GM18502 (cell line): ENCODE measurements at regions not wholly inside any gene's neighbourhood (a gene's known extent, or its start where the extent isn't known, plus 50 kb on each side); places are given as distances from the start of the nearest gene placed in this dataset.

Experiments used
- ATAC-seq: cut with Tn5 transposase; IDR thresholded peaks from one replicate; pipeline ENCODE4 v1.9.1; 2021; ENCODE audit warnings: mild to moderate bottlenecking; ENCODE audit not compliant: unreplicated experiment, poor library complexity

DNA sequence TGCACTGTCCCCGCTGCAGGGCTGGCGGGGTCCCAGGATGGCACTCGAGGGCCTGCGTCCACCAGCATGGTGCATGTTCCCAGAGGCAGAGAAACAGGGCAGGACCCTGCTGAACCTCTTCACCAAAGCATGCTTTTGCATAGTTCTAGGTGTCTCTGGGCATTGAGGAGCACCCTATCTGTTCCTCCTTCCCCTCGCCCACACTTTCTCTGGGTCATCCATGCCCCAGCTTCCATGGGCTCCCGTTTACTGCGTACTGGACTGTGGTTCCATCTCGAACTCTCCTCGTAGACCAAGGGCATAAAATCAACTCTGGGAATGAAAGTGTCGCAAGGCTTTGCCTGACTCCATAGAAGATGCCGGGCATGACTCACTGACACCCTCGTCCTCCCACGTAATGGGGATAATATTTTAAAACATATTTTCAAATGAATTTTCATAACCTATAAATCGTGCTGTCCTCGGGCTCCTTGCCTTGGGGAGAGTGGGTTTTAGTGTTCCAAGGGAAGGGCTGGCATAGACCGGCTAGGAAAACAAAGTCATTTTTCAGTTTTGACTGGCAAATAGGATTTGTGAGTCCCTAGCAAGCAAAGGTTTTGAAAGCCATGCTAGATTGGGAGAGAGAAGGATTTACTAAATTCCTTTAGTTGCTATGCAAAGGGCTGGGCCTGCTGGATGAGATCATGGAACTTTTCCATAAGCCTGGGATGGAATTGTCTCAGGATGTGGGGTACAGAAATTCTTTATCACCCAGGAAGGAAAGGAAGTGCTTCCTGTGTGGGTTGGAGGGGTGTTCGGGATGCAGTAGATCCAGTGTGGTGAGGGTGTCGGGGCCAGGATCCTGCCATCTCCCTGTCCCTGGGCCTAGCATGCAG is 498.7 kb upstream of the MKI67 start:
- ATAC-seq, result no peak

DNA sequence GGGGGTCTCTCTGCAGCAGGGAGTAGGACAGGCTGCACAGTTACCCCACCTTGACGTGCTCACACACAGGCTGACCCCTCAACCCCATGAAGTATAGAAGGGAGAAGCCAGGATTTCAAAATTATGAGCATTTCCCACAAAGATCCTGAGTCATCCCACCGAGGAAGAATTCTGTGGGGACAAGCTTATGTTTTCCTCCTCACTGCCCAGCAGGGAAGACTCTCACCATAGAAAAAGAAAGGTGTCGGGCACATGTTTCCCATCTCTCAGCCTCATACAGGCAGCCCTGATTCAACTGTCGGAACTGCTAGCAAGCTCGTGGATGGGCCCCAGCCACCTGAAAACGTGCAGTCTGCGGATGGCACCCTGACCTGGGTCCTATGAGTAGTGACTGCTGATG is 499.7 kb upstream of the MKI67 start:
- ATAC-seq, result no peak

DNA sequence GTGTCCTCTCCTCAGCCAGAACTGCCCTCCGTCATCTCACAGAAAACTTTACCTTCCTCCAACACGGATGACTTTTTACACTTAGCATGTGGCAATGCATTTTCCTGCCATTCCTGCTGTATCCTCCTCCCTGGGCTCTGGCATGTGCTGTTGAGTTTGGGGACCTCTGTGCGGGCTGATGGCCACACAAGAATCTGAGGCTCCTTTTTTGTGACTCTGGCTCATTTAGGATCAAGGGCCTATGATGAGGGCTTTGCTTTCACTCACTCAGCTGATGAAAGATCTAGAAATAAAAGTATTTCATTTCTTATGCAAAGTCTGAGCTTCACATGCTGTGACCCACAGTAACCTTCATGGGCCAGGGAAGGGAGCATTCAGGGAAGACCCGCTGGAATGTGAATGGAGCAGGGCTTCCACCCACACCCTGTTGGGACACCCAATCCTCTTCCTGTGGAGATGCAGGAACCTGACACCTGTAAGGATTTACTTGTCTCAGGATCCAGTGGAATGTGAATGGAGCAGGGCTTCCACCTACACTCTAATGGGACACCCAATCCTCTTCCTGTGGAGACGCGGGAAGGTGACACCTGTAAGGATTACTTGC is 500.3 kb upstream of the MKI67 start:
- no peak for ATAC-seq

DNA sequence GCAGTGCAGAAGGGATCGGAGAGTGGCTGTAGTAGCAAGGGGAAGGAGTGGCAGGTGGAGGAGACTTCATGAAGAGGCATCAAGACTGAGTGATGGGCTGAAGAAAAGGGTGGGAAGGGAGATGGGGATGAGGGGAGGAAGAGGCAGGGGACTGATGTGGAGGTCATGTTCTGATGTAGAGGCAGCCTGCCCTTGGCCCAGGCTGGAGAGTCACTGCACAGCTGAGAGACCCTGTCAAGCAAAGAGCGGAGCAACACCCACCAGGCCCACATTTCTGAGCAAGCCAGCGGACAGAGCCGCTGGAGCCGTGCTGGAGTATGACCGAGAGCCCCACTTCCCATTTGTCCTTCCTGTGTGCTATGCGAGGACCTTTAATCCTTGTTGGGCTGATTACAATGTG is 501.6 kb upstream of the MKI67 start:
- no peak for ATAC-seq

DNA sequence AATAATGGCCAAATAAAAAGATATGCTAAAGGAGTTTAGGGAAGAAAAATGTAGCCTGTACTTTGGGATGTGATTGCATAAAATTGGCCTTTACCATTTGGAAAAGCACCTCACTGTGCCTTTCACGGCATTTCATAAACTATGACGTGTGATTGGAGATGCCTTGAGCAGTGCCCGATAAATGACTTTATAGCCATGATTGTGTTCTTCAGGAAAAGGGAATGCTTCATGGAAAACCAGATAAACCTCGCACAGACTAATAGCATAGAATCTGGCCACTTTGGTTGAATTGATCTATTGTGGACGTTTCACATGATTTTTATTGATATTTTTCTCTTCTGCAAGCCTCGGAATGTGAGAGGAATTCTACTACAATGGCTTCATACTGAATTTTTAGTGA is 502.0 kb upstream of the MKI67 start:
- no peak for ATAC-seq

DNA sequence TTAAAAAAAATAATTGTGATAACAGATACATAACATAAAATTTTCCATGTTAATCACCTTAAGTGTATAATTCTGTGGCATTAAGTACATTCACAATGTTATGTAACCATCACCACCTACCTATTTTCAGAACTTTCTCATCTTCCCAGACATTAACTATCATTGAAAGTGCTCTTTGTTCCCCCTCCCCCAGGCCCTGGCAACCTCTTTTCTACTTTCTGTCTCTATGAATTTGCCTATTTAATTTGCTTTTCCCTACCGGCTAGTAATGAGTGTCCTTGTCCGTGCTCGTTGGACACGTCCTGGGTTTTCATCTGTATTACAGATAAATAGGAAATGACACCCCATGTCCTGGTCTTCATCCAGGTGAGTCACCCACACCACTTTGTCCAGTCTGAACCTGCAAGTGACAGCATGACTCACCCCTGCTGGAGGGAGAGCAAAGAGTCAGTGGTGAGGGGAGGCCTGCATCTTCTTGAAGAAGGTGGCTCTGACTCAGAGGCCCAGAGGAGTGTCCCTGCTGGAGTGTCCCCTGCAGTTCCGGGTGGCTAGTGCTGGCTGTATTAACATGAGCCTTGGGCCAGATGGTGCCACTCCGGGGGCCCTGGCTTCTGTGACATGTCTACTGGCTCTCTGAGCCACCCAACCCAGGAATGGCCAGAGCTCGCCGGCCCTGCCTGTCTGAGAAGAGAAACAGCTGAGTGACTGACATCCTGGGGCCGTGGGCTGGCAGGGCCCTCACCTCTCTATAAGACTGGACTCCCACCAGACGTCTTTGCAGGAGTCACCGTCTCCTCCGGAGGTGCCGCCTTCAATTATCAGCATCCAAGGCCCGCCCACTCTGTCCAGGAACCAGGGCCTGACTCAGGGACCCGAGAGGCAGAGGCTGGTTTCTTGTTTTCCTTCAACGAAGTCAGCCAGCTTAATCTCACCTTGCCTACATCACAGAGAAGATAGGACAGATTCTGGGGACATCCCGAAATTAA is 503.2 kb upstream of the MKI67 start:
- no peak for ATAC-seq

DNA sequence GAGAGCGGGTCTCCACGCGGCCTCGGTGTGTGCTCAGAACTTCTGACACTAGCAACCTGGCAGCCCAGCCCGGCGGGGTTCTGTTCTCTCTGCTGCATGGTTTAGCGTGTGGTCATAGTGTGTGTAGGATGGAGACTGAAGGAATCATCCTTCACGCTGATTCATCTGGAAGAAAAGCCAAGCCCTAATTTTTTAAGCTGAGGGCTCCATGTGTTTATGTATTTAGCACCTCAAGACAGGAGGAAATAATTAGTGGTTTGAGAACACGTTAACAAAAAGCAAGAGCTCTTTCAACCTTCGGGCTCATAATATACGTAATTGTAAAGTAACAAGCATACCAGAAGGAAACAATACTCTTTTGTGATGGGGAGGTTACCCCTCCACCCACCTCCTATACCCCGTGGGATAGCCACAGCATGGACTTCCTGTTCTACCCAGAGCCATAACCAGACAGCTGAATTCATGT is 504.6 kb upstream of the MKI67 start:
- no peak for ATAC-seq

DNA sequence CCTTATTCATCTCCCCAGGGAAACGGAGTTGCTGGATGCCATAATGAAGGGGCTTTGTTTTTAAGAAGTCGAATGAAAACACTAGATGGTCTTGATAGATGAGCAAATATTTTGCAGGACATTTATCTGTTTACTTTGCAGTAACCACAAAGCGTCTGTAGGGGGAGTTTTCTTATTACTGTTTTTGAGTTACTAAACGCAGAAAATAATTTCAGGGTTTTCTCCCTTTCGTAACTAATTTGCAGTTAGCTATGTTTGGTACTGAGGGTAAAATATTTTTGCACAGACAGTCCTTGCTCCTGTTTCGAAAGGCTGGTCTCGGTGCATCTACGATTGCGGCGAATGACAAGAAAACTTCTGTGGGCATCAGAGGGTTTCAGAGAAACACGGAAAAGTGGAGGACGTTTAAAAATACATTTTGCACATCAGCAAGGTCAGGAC is 505.6 kb upstream of the MKI67 start:
- ATAC-seq, result no peak

DNA sequence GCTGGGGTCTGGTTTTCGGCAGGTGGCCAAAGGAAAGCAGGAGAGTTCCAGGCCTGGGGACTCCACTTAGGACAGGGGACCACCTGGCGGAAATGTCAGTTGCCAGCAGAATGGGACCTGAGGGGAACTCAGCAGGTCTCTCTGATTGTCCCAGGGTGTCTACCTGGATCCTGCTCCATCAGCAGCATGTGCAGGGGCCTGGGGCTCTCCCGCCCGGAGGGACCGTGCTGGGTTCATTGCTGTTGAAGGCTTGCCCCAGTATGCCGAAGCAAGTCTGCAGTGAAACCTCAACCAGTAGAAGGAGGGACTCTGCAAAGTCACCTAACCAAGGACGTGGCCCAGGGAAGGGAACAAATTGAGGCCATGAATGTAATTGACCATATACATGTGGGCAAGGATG is 506.5 kb upstream of the MKI67 start:
- ATAC-seq, result no peak

DNA sequence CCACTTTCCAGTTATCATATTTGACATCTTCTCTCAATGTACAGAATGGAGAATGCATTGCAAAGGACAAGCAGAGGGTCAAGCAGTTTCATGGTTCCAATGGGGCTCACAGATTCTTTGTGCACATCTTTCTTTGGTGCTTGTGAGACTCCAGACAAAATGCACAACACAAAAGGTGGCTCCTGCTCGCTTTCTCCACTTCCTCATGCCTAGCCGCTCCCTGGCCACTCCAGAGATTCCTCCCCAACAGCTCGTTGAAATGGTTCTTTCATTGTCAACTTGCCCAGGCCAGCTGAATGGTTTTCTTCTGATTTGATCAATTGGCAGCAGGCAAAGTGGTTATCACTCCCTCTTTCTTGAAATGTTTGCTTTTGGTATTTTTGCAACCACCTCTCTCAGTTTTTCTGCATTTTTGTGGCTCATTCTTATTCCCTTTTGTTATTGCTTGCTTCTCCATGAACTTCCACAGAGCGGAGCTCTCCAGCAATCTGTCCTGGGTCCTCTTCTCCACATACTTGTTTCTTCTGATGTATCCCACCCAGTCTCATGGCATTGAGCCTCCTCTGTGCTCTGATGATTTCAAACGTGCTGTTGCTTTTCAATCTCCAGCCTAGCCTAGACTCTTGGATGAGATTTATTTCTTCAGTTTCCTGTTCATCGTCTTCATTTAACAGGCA is 507.8 kb upstream of the MKI67 start:
- no peak for ATAC-seq

DNA sequence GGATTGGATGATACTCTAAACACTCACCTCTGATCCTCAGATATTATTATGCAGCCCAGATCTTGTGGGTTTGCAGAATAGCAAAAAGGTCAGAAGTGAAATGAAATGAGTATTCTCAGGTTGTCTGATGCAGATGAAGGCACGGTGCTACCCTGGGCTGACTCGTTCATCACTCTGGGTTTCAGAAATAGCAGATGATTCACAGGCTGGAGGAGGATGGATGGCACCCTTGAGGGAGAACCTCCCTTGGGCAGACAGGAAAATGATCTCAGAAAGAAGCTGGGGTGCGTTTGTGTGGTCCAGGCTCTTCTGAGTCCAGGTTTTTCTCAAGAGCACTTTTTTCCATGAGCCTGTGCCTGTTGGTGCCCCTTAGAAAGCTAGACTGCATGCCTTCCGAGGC is 515.8 kb upstream of the MKI67 start:
- no peak for ATAC-seq

DNA sequence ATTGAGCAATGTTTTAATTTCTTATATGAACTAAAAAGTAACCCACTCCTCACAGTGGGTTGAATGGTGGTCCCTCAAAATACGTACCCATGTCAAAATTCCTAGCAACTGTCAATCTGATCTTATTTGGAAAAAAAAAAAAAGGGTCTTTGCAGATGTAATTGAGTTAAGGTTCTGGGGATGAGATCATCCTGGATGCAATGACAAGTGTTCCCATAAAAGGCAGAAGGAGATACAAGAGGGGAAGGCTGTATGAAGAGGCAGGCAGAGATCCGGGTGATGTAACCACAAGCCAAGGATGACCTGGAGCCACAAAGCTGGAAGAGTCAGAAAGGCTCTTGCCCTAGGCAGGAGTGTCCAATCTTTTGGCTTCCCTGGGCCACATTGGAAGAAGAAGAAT is 516.3 kb upstream of the MKI67 start:
- no peak for ATAC-seq

DNA sequence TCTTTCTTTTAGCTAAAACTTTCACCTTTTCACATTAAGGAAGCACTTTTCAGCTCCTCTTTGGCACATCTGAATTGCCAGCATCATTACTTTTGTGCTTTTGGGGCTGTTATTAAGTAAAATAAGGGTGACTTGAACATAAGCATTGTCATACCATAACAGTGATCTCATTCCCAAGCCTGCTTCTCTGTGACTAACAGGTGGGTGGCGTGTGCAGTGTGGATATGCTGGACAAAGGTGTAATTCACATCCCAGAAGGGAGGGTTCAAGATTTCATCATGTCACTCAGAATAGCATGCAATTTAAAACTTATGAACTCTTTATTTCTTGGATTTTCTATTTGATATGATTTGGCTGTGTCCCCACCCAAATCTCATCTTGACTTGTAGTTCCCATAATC is 517.4 kb upstream of the MKI67 start:
- no peak for ATAC-seq

DNA sequence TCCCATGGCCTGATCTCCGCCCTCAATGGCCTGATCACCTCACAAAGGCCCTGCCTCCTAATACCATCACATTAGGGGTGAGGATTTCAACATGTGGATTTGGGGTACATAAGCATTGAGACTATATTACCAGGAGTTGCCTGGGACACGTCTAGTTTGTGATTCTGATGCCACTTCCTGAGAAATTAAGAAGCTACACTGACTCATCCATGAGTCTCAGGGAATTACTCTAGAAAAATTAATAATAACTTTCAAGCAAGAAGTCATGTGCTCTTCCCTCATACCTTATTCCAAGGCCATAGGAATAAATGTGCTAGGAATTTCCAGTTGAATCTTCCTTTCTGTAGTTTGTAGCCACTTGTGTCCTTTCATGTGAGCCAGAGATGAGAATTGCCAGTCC is 519.3 kb upstream of the MKI67 start:
- no peak for ATAC-seq

DNA sequence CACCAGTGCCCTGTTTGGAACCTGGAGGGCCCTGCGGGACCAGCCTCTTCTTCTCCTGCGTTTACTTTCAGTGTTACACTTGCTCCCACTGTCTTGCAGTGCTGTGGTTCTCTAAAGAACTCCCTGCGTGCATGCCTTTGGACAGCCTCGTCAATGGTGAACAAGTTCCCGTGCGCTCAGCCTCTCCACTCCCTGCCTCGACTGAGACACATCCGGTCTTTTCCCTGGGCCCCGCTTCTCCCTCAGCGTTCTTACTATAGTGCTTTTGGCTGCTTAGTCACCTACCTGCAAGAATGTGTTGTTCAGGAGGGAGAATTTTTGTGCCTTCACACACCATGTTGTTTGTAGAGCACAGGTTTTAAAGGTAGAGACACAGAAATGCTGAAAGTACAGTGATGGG is 520.7 kb upstream of the MKI67 start:
- ATAC-seq, result no peak

DNA sequence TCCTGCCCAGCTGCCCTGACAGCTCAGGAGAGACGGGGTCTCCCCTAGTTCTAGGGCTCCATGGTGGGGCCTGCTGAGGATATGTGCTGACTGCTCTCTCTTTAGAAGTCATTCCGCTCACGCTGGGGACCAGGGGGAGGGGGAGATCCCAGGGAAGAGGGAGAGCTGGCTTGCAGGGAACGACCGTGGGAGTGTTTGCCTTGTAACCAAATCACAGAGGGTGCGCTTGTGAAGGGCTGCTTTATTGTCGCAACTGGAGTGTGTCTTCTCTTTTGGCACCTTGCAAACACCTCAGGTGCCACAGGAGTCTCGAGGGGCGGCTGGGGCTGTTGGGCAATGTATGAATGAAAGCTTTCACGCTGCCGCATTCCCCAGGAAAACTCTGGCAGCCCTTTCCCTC is 531.3 kb upstream of the MKI67 start:
- no peak for ATAC-seq

DNA sequence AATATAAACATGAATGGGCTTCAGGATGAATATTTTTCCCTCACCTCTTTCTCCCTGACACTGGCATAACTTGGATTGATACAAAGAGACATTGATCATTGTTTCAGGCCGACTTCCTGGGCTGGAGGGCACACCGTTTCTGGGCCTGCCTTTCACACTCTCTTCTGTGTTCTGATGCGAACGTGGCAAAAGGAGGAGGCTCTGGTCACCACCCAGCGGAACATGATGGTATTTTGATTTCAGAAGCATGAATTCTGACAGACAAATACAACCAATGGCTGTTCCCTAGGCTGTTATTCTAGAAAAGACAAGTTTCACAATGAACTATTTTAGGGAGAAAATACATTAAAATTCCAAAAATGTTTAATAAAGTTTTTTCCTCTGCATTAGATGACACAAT is 534.5 kb upstream of the MKI67 start:
- no peak for ATAC-seq

DNA sequence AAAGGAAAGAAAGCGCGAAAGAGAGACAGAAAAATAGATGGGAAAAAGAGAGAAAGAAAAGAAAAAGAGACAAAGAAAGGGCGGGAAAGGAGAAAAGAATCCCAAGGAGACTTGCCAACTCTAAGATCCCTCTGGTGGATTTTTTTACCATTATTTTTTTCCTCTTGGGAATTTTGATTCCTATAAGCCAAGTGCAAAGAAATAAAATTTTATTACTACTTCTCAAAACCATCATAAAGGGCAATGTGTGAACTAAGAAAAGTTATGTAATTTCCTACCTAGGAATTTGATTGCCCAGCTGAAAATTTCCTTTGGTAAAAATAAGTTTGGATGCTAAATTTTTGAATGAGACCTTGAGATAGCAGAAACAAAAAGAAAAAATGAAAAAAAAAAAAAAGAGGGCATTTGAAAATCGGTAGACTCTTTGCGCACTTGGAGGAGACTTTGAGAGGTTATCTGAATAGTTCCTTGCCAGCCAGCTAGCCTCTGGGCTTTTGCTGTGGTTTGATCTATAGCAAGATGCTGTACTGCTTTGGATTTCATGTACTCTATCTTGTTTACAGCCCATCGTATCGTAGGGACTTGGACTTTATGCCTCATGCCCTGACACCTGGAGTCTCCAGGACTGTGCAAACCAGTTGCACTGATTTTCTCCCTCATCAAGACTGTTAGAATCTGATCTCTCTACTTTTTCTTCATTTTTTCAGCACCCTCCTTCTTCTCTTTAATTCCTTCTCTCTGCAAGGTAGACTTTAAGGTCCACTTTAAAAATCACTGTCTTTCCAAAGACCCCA is 535.4 kb upstream of the MKI67 start:
- ATAC-seq, result no peak

DNA sequence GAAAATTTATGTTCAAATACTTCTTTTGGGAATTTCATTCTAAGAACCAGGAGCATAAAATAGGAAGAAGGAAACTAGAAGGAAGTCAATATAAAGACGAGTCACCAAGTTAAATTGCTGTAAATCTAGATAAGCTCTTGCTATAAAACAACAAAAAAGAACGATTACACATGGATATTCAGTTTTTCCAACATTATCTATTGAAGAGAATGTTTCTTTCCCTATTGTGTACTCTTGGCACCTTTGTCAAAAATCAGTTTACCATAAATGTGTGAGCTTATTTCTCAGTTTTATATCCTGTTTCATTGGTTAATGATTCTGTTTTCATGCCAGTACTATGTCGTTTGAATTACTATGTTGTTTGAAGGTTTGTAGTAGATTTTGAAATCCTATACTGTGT is 536.3 kb upstream of the MKI67 start:
- no peak for ATAC-seq
